ENCODE measurements at regions not wholly inside any gene's neighbourhood (a gene's known extent, or its start where the extent isn't known, plus 50 kb on each side); places are given as distances from the start of the nearest gene placed in this dataset.

GRCh38 chr7:41832941-41833340 lies 130.1 kb upstream of the INHBA start:
- TF ChIP-seq CTCF (conservative IDR thresholded peaks at IDR 0.05 in 1 of 2, IDR thresholded peaks at IDR 0.05 in 1 of 2; ENCODE audit: low read depth in 1 of 2, low read length in 2 of 2) = no peak
- no peak for TF ChIP-seq EZH2 (IDR thresholded peaks at IDR 0.05; ENCODE audit: low read length, missing control alignments)

Data from fibroblast of lung (primary cell).